ENCODE measurements at regions not wholly inside any gene's neighbourhood (a gene's known extent, or its start where the extent isn't known, plus 50 kb on each side); places are given as distances from the start of the nearest gene placed in this dataset.

GRCh38 chr9:89744730-89745129 is 139.9 kb downstream of the GADD45G start:
- no peak for DNase-seq (ENCODE audit: low read depth in 2 of 2, low spot score in 1 of 2)

- DNase-seq (ENCODE audit: low read depth in 2 of 2, low spot score in 1 of 2): no peak
These were observed 141.0 kb downstream of the GADD45G start for GRCh38 chr9:89745601-89746376.

- no peak for DNase-seq (ENCODE audit: low read depth in 2 of 2, low spot score in 1 of 2)
These were observed 141.7 kb downstream of the GADD45G start for GRCh38 chr9:89746385-89747116.

GRCh38 chr9:89747596-89747995 is 142.8 kb downstream of the GADD45G start:
- DNase-seq (ENCODE audit: low read depth in 2 of 2, low spot score in 1 of 2): no peak

- no peak for DNase-seq (ENCODE audit: low read depth in 2 of 2, low spot score in 1 of 2)
These were observed 143.3 kb downstream of the GADD45G start for GRCh38 chr9:89748021-89748670.

GRCh38 chr9:89748831-89749499 is 144.2 kb downstream of the GADD45G start:
- DNase-seq (ENCODE audit: low read depth in 2 of 2, low spot score in 1 of 2): no peak

GRCh38 chr9:89749500-89750116 is 144.8 kb downstream of the GADD45G start:
- no peak for DNase-seq (ENCODE audit: low read depth in 2 of 2, low spot score in 1 of 2)

- DNase-seq (ENCODE audit: low read depth in 2 of 2, low spot score in 1 of 2): no peak
These were observed 145.4 kb downstream of the GADD45G start for GRCh38 chr9:89750117-89750791.

- no peak for DNase-seq (ENCODE audit: low read depth in 2 of 2, low spot score in 1 of 2)
These were observed 146.4 kb downstream of the GADD45G start for GRCh38 chr9:89751079-89751825.

- DNase-seq (ENCODE audit: low read depth in 2 of 2, low spot score in 1 of 2): no peak
These were observed 147.3 kb downstream of the GADD45G start for GRCh38 chr9:89752154-89752553.

- DNase-seq (ENCODE audit: low read depth in 2 of 2, low spot score in 1 of 2): no peak
These were observed 148.8 kb downstream of the GADD45G start for GRCh38 chr9:89753472-89754055.

GRCh38 chr9:89754193-89754592 is 149.4 kb downstream of the GADD45G start:
- DNase-seq (ENCODE audit: low read depth in 2 of 2, low spot score in 1 of 2): no peak

GRCh38 chr9:89755821-89756220 is 151.0 kb downstream of the GADD45G start:
- no peak for DNase-seq (ENCODE audit: low read depth in 2 of 2, low spot score in 1 of 2)

- no peak for DNase-seq (ENCODE audit: low read depth in 2 of 2, low spot score in 1 of 2)
These were observed 152.2 kb downstream of the GADD45G start for GRCh38 chr9:89756891-89757537.

- DNase-seq (ENCODE audit: low read depth in 2 of 2, low spot score in 1 of 2): no peak
These were observed 153.1 kb downstream of the GADD45G start for GRCh38 chr9:89757776-89758528.

GRCh38 chr9:89759572-89759971 is 154.8 kb downstream of the GADD45G start:
- no peak for DNase-seq (ENCODE audit: low read depth in 2 of 2, low spot score in 1 of 2)

- DNase-seq (ENCODE audit: low read depth in 2 of 2, low spot score in 1 of 2): no peak
These were observed 155.3 kb downstream of the GADD45G start for GRCh38 chr9:89760123-89760522.

GRCh38 chr9:89764217-89764616 is 159.4 kb downstream of the GADD45G start:
- DNase-seq (ENCODE audit: low read depth in 2 of 2, low spot score in 1 of 2): no peak

Data from stimulated activated CD8-positive, alpha-beta memory T cell treated with anti-CD3 and anti-CD28 coated beads, Interleukin-4, amount 100 ng/mL, for 1 hour (primary cell).